ENCODE measurements at regions not wholly inside any gene's neighbourhood (a gene's known extent, or its start where the extent isn't known, plus 50 kb on each side); places are given as distances from the start of the nearest gene placed in this dataset.
"Not testable (repeated sequence)": the region's sequence is repeated elsewhere in the genome, so short reads cannot be mapped to it uniquely, and the experiment has no call there.

DNA sequence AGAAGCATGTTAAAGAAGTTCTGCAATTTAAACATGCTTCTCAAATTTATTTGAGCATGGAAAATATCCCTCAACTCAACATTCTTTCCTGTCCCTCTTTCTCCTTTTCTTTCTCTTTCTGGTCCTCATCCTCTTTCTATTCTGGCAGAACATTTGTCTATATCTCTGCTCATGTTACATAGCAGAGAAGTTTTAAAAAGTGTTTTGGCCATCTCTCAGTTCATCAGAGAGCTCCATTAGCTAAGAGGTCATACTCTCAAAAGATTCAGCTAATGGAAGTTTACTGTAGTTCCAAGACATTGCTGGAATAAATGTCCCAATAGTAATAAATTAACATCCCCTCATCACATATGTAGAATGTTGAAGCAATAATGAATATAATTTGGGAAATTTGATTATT lies 53.5 kb downstream of the XCL2 start:
- Histone ChIP-seq H2BK12ac (ENCODE audit: low read length in 2 of 2) (no peak overlapping the region), H2BK5ac (ENCODE audit: low read depth, low read length, poor library complexity, severe bottlenecking) (no peak overlapping the region), H2BK15ac (ENCODE audit: low read depth, poor library complexity, severe bottlenecking) (no peak overlapping the region), H3K9ac (ENCODE audit: low read length) (no peak overlapping the region), H3K4ac (ENCODE audit: low read depth in 1 of 2, low read length in 2 of 2) (no peak overlapping the region), H3K18ac (ENCODE audit: low read depth in 1 of 2, low read length in 2 of 2) (no peak overlapping the region), H4K91ac (ENCODE audit: low read length) (no peak overlapping the region), H3K9me3 (ENCODE audit: control insufficient read depth, low read length) (no peaks in the 10 kb centered on the region), H2AK5ac (ENCODE audit: low read length, severe bottlenecking) (no peak overlapping the region), H4K8ac (ENCODE audit: low read length) (no peak overlapping the region), H3K27ac (ENCODE audit: low read length, poor library complexity, severe bottlenecking) (no peak overlapping the region), H3K79me1 (replicated peaks; ENCODE audit: low read length, poor library complexity, severe bottlenecking) (no peaks in the 10 kb centered on the region), H3K36me3 (ENCODE audit: control insufficient read depth in 1 of 2, insufficient read depth in 2 of 2, low read depth in 1 of 2, low read length in 2 of 2) (no peaks in the 10 kb centered on the region), H2BK120ac (ENCODE audit: low read depth, low read length) (no peak overlapping the region), H3K4me2 (ENCODE audit: low read length, poor library complexity, severe bottlenecking) (no peak overlapping the region), H3K4me1 (ENCODE audit: control insufficient read depth, insufficient read depth, low read depth, low read length) (peaks cover 4% of the 10 kb centered on the region), H3K4me3 (ENCODE audit: insufficient read depth in 1 of 2, low read depth in 1 of 2, low read length in 2 of 2) (no peak overlapping the region), H3K14ac (ENCODE audit: low read length in 2 of 2) (no peak overlapping the region), H3K23ac (ENCODE audit: low read length in 2 of 2) (no peak overlapping the region), H3K27me3 (ENCODE audit: control insufficient read depth in 1 of 2, insufficient read depth in 1 of 2, low read length in 2 of 2) (no peaks in the 10 kb centered on the region), H2AFZ (ENCODE audit: low read depth, low read length) (no peak overlapping the region)
- no peak for DNase-seq

DNA sequence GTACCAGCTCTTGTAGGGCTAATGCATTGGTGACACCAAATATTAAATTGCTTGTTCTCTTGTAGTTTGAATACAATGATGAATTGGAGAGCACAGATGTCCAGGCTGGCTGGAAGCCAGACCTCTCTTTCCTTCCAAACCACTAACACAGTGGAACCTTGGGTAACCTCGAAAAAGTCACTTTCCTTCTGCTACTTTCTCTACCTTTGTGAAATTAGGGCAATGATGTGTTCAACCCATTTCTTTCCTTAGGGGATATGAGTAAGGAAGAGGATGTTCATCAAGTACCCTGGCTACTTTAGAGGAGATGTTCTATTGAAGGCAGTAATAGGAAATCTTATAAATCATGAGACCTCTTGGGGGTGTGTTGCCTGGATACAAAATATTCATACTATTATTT lies 55.7 kb downstream of the XCL2 start:
- Histone ChIP-seq H3K18ac (ENCODE audit: low read depth in 1 of 2, low read length in 2 of 2) (no peak overlapping the region), H3K4me1 (ENCODE audit: control insufficient read depth, insufficient read depth, low read depth, low read length) (peaks cover 2% of the 10 kb centered on the region), H3K4me2 (ENCODE audit: low read length, poor library complexity, severe bottlenecking) (no peak overlapping the region), H3K36me3 (ENCODE audit: control insufficient read depth in 1 of 2, insufficient read depth in 2 of 2, low read depth in 1 of 2, low read length in 2 of 2) (no peaks in the 10 kb centered on the region), H2BK15ac (ENCODE audit: low read depth, poor library complexity, severe bottlenecking) (no peak overlapping the region), H3K4ac (ENCODE audit: low read depth in 1 of 2, low read length in 2 of 2) (no peak overlapping the region), H3K27me3 (ENCODE audit: control insufficient read depth in 1 of 2, insufficient read depth in 1 of 2, low read length in 2 of 2) (no peaks in the 10 kb centered on the region), H2AFZ (ENCODE audit: low read depth, low read length) (no peak overlapping the region), H3K14ac (ENCODE audit: low read length in 2 of 2) (no peak overlapping the region), H3K4me3 (ENCODE audit: insufficient read depth in 1 of 2, low read depth in 1 of 2, low read length in 2 of 2) (no peak overlapping the region), H2BK12ac (ENCODE audit: low read length in 2 of 2) (no peak overlapping the region), H4K91ac (ENCODE audit: low read length) (no peak overlapping the region), H3K27ac (ENCODE audit: low read length, poor library complexity, severe bottlenecking) (peak overlapping the region; percentile 43), H2AK5ac (ENCODE audit: low read length, severe bottlenecking) (peak overlapping the region; percentile 48), H2BK120ac (ENCODE audit: low read depth, low read length) (no peak overlapping the region), H4K8ac (ENCODE audit: low read length) (no peak overlapping the region), H3K79me1 (replicated peaks; ENCODE audit: low read length, poor library complexity, severe bottlenecking) (no peaks in the 10 kb centered on the region), H3K9me3 (ENCODE audit: control insufficient read depth, low read length) (no peaks in the 10 kb centered on the region), H2BK5ac (ENCODE audit: low read depth, low read length, poor library complexity, severe bottlenecking) (no peak overlapping the region), H3K23ac (ENCODE audit: low read length in 2 of 2) (no peak overlapping the region), H3K9ac (ENCODE audit: low read length) (peak overlapping the region; percentile 70)
- no CpG with 5 or more reads among the region's 1 CpG for WGBS
- DNase-seq: no peak

DNA sequence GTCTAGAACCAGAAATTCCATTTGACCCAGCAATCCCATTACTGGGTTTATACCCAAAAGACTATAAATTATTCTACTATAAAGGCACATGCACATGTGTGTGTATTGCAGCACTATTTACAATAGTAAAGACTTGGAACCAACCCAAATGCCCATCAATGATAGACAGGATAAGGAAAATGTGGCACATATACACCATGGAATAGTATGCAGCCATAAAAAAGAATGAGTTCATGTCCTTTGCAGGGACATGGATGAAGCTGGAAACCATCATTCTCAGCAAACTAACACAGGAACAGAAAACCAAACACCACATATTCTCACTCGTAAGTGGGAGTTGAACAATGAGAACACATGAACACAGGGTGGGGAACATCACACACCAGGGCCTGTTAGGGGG lies 57.0 kb downstream of the XCL2 start:
- H3K27ac ChIP-seq (ENCODE audit: low read length, poor library complexity, severe bottlenecking); H2AFZ ChIP-seq (ENCODE audit: low read depth, low read length); H3K9ac ChIP-seq (ENCODE audit: low read length); H2BK5ac ChIP-seq (ENCODE audit: low read depth, low read length, poor library complexity, severe bottlenecking); H3K4me2 ChIP-seq (ENCODE audit: low read length, poor library complexity, severe bottlenecking); H3K23ac ChIP-seq (ENCODE audit: low read length in 2 of 2); H3K4me3 ChIP-seq (ENCODE audit: insufficient read depth in 1 of 2, low read depth in 1 of 2, low read length in 2 of 2); H3K9me3 ChIP-seq (ENCODE audit: control insufficient read depth, low read length); H3K79me1 ChIP-seq (replicated peaks; ENCODE audit: low read length, poor library complexity, severe bottlenecking); H2BK12ac ChIP-seq (ENCODE audit: low read length in 2 of 2); H3K4ac ChIP-seq (ENCODE audit: low read depth in 1 of 2, low read length in 2 of 2); H4K8ac ChIP-seq (ENCODE audit: low read length); DNase-seq; H3K14ac ChIP-seq (ENCODE audit: low read length in 2 of 2); H3K36me3 ChIP-seq (ENCODE audit: control insufficient read depth in 1 of 2, insufficient read depth in 2 of 2, low read depth in 1 of 2, low read length in 2 of 2); H3K27me3 ChIP-seq (ENCODE audit: control insufficient read depth in 1 of 2, insufficient read depth in 1 of 2, low read length in 2 of 2); H3K18ac ChIP-seq (ENCODE audit: low read depth in 1 of 2, low read length in 2 of 2); H3K4me1 ChIP-seq (ENCODE audit: control insufficient read depth, insufficient read depth, low read depth, low read length); H4K91ac ChIP-seq (ENCODE audit: low read length); H2BK120ac ChIP-seq (ENCODE audit: low read depth, low read length); H2AK5ac ChIP-seq (ENCODE audit: low read length, severe bottlenecking); H2BK15ac ChIP-seq (ENCODE audit: low read depth, poor library complexity, severe bottlenecking): not testable (repeated sequence)
- 100% methylated on average over 1 of the region's 1 CpG for WGBS

DNA sequence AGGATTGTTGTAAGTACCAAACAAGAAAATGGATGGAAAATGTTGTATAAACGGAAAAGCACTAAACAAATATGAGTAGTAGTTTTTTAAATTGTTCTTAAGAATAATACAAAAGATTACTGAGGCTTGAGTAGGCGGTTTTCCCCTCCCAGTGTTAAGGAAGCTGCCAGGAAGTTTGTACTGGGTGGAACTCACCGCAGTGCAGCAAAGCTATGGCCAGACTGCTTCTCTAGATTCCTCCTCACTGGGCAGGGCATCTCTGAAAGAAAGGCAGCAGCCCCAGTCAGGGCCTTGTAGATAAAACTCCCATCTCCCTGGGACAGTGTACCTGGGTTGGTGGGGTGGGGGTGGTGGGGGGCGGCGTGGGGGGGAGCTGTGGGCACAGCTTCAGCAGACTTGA lies 58.7 kb downstream of the XCL2 start:
- Histone ChIP-seq H2AK5ac (ENCODE audit: low read length, severe bottlenecking) (no peak overlapping the region), H3K14ac (ENCODE audit: low read length in 2 of 2) (no peak overlapping the region), H2BK120ac (ENCODE audit: low read depth, low read length) (no peak overlapping the region), H3K9me3 (ENCODE audit: control insufficient read depth, low read length) (no peaks in the 10 kb centered on the region), H3K4me3 (ENCODE audit: insufficient read depth in 1 of 2, low read depth in 1 of 2, low read length in 2 of 2) (peak overlapping the region in 1 of 2 experiments; percentile 21), H3K18ac (ENCODE audit: low read depth in 1 of 2, low read length in 2 of 2) (no peak overlapping the region), H3K27me3 (ENCODE audit: control insufficient read depth in 1 of 2, insufficient read depth in 1 of 2, low read length in 2 of 2) (no peaks in the 10 kb centered on the region), H2BK12ac (ENCODE audit: low read length in 2 of 2) (no peak overlapping the region), H3K27ac (ENCODE audit: low read length, poor library complexity, severe bottlenecking) (no peak overlapping the region), H3K4me1 (ENCODE audit: control insufficient read depth, insufficient read depth, low read depth, low read length) (no peaks in the 10 kb centered on the region), H4K91ac (ENCODE audit: low read length) (no peak overlapping the region), H4K8ac (ENCODE audit: low read length) (no peak overlapping the region), H3K36me3 (ENCODE audit: control insufficient read depth in 1 of 2, insufficient read depth in 2 of 2, low read depth in 1 of 2, low read length in 2 of 2) (no peaks in the 10 kb centered on the region), H2BK5ac (ENCODE audit: low read depth, low read length, poor library complexity, severe bottlenecking) (no peak overlapping the region), H3K79me1 (replicated peaks; ENCODE audit: low read length, poor library complexity, severe bottlenecking) (no peaks in the 10 kb centered on the region), H3K23ac (ENCODE audit: low read length in 2 of 2) (no peak overlapping the region), H2BK15ac (ENCODE audit: low read depth, poor library complexity, severe bottlenecking) (no peak overlapping the region), H3K4me2 (ENCODE audit: low read length, poor library complexity, severe bottlenecking) (no peak overlapping the region), H2AFZ (ENCODE audit: low read depth, low read length) (no peak overlapping the region), H3K9ac (ENCODE audit: low read length) (peak overlapping the region; percentile 71), H3K4ac (ENCODE audit: low read depth in 1 of 2, low read length in 2 of 2) (no peak overlapping the region)
- DNase-seq: no peak
- 83% methylated on average over 1 of the region's 5 CpGs for WGBS

Measured in mesenchymal stem cell (in vitro differentiated cells and primary cell).